ENCODE measurements at regions not wholly inside any gene's neighbourhood (a gene's known extent, or its start where the extent isn't known, plus 50 kb on each side); places are given as distances from the start of the nearest gene placed in this dataset.

DNA sequence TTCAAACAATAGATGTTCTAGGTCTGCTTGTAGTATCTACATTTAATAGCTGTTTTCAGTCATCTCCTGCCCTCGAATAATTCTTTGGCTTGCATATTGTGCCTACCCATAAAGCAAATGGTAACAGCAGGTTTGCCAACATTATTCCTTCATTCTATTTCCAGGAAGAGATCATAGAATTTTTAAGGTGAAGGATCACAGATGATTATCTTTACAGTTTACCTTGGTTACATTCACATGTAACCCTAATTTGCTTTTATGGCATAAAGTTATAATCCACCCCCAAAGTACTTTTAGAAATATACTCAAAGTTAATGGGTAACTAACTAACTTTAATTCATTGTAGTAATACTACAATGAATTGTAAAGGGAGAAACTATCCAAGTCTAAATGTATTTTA, 315.5 kb downstream of the NSUN3 start:
- Histone ChIP-seq H3K9me2 (ENCODE audit: low read depth, low read length) (no peaks in the 10 kb centered on the region), H4K20me1 (ENCODE audit: insufficient read depth, low read length) (no peaks in the 10 kb centered on the region), H3K4me1 (ENCODE audit: insufficient read depth, low read length, severe bottlenecking) (no peaks in the 10 kb centered on the region), H3K27ac (ENCODE audit: low read depth, low read length, poor library complexity, severe bottlenecking) (no peak overlapping the region), H3K9me3 (ENCODE audit: low read length) (no peaks in the 10 kb centered on the region), H3K9ac (ENCODE audit: low read length) (no peak overlapping the region), H2AFZ (ENCODE audit: low read length) (no peak overlapping the region), H3K4me2 (ENCODE audit: low read length) (no peak overlapping the region), H3K27me3 (ENCODE audit: insufficient read depth, low read length) (no peaks in the 10 kb centered on the region), H3K4me3 (ENCODE audit: low read depth, low read length, poor library complexity, severe bottlenecking) (no peak overlapping the region), H3K36me3 (ENCODE audit: insufficient read depth, low read length) (no peaks in the 10 kb centered on the region), H3F3A (ENCODE audit: insufficient read depth, low read length) (no peaks in the 10 kb centered on the region), H3K79me2 (ENCODE audit: insufficient read depth, low read length) (no peaks in the 10 kb centered on the region)
- TF ChIP-seq EZH2 (IDR thresholded peaks at IDR 0.05; ENCODE audit: borderline replicate concordance, low read length): no peak
- TF ChIP-seq, protein P1, sequence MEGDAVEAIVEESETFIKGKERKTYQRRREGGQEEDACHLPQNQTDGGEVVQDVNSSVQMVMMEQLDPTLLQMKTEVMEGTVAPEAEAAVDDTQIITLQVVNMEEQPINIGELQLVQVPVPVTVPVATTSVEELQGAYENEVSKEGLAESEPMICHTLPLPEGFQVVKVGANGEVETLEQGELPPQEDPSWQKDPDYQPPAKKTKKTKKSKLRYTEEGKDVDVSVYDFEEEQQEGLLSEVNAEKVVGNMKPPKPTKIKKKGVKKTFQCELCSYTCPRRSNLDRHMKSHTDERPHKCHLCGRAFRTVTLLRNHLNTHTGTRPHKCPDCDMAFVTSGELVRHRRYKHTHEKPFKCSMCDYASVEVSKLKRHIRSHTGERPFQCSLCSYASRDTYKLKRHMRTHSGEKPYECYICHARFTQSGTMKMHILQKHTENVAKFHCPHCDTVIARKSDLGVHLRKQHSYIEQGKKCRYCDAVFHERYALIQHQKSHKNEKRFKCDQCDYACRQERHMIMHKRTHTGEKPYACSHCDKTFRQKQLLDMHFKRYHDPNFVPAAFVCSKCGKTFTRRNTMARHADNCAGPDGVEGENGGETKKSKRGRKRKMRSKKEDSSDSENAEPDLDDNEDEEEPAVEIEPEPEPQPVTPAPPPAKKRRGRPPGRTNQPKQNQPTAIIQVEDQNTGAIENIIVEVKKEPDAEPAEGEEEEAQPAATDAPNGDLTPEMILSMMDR (IDR thresholded peaks at IDR 0.05; ENCODE audit: low read length): no peak

DNA sequence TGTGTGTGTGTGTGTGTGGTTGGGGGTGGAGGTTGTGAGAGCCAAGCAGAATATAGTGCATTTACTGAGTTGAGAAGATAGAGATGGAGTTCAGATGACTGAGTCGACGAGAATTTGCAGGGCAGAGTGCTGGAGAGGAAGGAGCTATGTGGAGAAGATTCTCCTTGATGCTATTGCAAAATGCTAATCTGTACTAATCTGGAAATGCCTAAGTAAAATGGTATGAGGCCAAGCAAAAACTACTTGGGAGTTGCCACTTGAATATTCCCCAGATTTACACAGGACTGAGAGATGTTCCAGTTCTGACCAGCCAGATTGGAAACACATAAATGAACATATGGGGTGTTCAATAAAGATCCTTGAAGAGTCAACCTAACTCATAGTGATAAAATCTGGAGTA, 316.4 kb downstream of the NSUN3 start:
- no peak overlapping the region for H3K9ac ChIP-seq (ENCODE audit: low read length)
- TF ChIP-seq EZH2 (IDR thresholded peaks at IDR 0.05; ENCODE audit: borderline replicate concordance, low read length): no peak
- TF ChIP-seq, protein P1 (IDR thresholded peaks at IDR 0.05; ENCODE audit: low read length): no peak
- H4K20me1 ChIP-seq (ENCODE audit: insufficient read depth, low read length): no peaks in the 10 kb centered on the region
- H3K4me1 ChIP-seq (ENCODE audit: insufficient read depth, low read length, severe bottlenecking): no peaks in the 10 kb centered on the region
- H3K79me2 ChIP-seq (ENCODE audit: insufficient read depth, low read length): no peaks in the 10 kb centered on the region
- no peaks in the 10 kb centered on the region for H3K36me3 ChIP-seq (ENCODE audit: insufficient read depth, low read length)
- H3K27ac ChIP-seq (ENCODE audit: low read depth, low read length, poor library complexity, severe bottlenecking): no peak overlapping the region
- no peak overlapping the region for H2AFZ ChIP-seq (ENCODE audit: low read length)
- no peaks in the 10 kb centered on the region for H3K27me3 ChIP-seq (ENCODE audit: insufficient read depth, low read length)
- H3K9me2 ChIP-seq (ENCODE audit: low read depth, low read length): no peaks in the 10 kb centered on the region
- H3K4me2 ChIP-seq (ENCODE audit: low read length): no peak overlapping the region
- H3K4me3 ChIP-seq (ENCODE audit: low read depth, low read length, poor library complexity, severe bottlenecking): no peak overlapping the region
- no peaks in the 10 kb centered on the region for H3F3A ChIP-seq (ENCODE audit: insufficient read depth, low read length)
- no peaks in the 10 kb centered on the region for H3K9me3 ChIP-seq (ENCODE audit: low read length)

DNA sequence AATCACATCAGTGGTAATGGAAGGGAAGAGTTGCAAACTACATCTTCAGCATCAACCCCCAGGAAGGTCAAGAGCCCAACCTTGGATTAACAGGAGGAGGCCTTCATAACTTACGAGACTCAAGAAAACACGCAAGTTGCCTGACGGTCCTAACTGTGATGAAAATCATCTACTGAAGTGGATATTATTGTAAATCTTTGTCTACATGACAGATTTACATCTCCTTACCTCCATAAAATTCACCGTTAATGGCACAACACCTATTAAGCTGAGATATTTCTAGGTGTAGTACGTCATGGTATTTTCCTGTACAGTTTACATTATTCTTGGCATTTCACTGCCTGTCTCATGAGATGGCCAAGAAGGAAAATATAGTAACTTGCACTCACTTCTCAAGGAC, 332.0 kb downstream of the NSUN3 start:
- Histone ChIP-seq H3K79me2 (ENCODE audit: insufficient read depth, low read length) (no peaks in the 10 kb centered on the region), H4K20me1 (ENCODE audit: insufficient read depth, low read length) (no peaks in the 10 kb centered on the region), H3K27ac (ENCODE audit: low read depth, low read length, poor library complexity, severe bottlenecking) (no peak overlapping the region), H3K36me3 (ENCODE audit: insufficient read depth, low read length) (no peaks in the 10 kb centered on the region), H3K4me2 (ENCODE audit: low read length) (no peak overlapping the region), H2AFZ (ENCODE audit: low read length) (no peak overlapping the region), H3K4me1 (ENCODE audit: insufficient read depth, low read length, severe bottlenecking) (no peaks in the 10 kb centered on the region), H3K9me2 (ENCODE audit: low read depth, low read length) (no peaks in the 10 kb centered on the region; the same call in 1 of the 2 replicates), H3K9me3 (ENCODE audit: low read length) (no peaks in the 10 kb centered on the region), H3K9ac (ENCODE audit: low read length) (no peak overlapping the region), H3F3A (ENCODE audit: insufficient read depth, low read length) (no peaks in the 10 kb centered on the region), H3K4me3 (ENCODE audit: low read depth, low read length, poor library complexity, severe bottlenecking) (no peak overlapping the region), H3K27me3 (ENCODE audit: insufficient read depth, low read length) (no peaks in the 10 kb centered on the region)
- TF ChIP-seq, protein P1 (IDR thresholded peaks at IDR 0.05; ENCODE audit: low read length): no peak
- no peak for TF ChIP-seq EZH2 (IDR thresholded peaks at IDR 0.05; ENCODE audit: borderline replicate concordance, low read length)
